GM23248 (cell line): ENCODE measurements at regions not wholly inside any gene's neighbourhood (a gene's known extent, or its start where the extent isn't known, plus 50 kb on each side); places are given as distances from the start of the nearest gene placed in this dataset.

Experiments used
- EZH2 ChIP-seq: fragments of 200-600 bp; sonication (generic); IDR thresholded peaks from 2 replicates; pipeline ENCODE4 v1.6.1; 2018; ENCODE audit warnings: antibody characterized with exemption, mild to moderate bottlenecking; ENCODE audit not compliant: insufficient read depth, poor library complexity, severe bottlenecking
- EZH2phosphoT487 ChIP-seq: fragments of 200-600 bp; sonication (generic); IDR thresholded peaks from 2 replicates; pipeline ENCODE4 v1.6.1; 2018; ENCODE audit warnings: antibody characterized with exemption, moderate library complexity, mild to moderate bottlenecking, low read depth; ENCODE audit not compliant: insufficient read depth

GRCh38 chr9:86503942-86504341, 149.7 kb upstream of the TUT7 start:
- no peak for TF ChIP-seq EZH2phosphoT487
- no peak for TF ChIP-seq EZH2
